Nephron (organoid): ENCODE measurements at regions not wholly inside any gene's neighbourhood (a gene's known extent, or its start where the extent isn't known, plus 50 kb on each side); places are given as distances from the start of the nearest gene placed in this dataset.

Source experiments
- H3K27ac Mint-ChIP-seq, 3 experiments: 2 replicates each; pipeline ENCODE4 v1.8.0; 2020; ENCODE audit warnings: mixed read lengths in 3 of 3, mild to moderate bottlenecking in 2 of 3, moderate library complexity in 1 of 3
- H3K27me3 Mint-ChIP-seq: 2 replicates; pipeline ENCODE4 v1.8.0; 2021; ENCODE audit warnings: low read depth, mild to moderate bottlenecking, moderate library complexity, mixed read lengths
- H3K36me3 Mint-ChIP-seq: 2 replicates; pipeline ENCODE4 v1.8.0; 2020; ENCODE audit warnings: low read depth, mixed read lengths
- H3K4me1 Mint-ChIP-seq: 2 replicates; pipeline ENCODE4 v1.8.0; 2020; ENCODE audit warnings: mixed read lengths
- H3K4me3 Mint-ChIP-seq, 3 experiments: 2 replicates each; pipeline ENCODE4 v1.8.0; 2020; ENCODE audit warnings: mild to moderate bottlenecking in 3 of 3, mixed read lengths in 3 of 3, moderate library complexity in 2 of 3
- H3K9me3 Mint-ChIP-seq: 2 replicates; pipeline ENCODE4 v1.8.0; 2020; ENCODE audit warnings: mixed read lengths
- CTCF ChIP-seq, 3 experiments: fragments of 200-600 bp; sonication (generic); IDR thresholded peaks; one replicate each; pipeline ENCODE4 v1.5.0; 2021; ENCODE audit warnings: antibody characterized with exemption in 3 of 3; ENCODE audit not compliant: unreplicated experiment in 3 of 3

GRCh38 chr2:217695033-217695520 lies 307.7 kb downstream of the TNS1 start:
- peaks cover 14% of the 10 kb centered on the region for H3K4me1 Mint-ChIP-seq

GRCh38 chr2:217694291-217694690 lies 308.5 kb downstream of the TNS1 start:
- Mint-ChIP-seq H3K9me3 (peaks cover 7% of the 10 kb centered on the region), H3K36me3 (no peaks in the 10 kb centered on the region), H3K27me3 (no peaks in the 10 kb centered on the region), H3K4me1 (peaks cover 10% of the 10 kb centered on the region), H3K4me3 (no peak overlapping the region), H3K27ac (no peak overlapping the region)
- no peak for TF ChIP-seq CTCF (IDR thresholded peaks at IDR 0.05; ENCODE audit: unreplicated experiment in 3 of 3)

More at GRCh38 chr2:217695033-217695520, 307.7 kb downstream of the TNS1 start:
- Mint-ChIP-seq H3K4me3 (no peak overlapping the region), H3K36me3 (no peaks in the 10 kb centered on the region), H3K9me3 (peaks cover 7% of the 10 kb centered on the region), H3K27me3 (no peaks in the 10 kb centered on the region), H3K27ac (no peak overlapping the region)
- TF ChIP-seq CTCF (IDR thresholded peaks at IDR 0.05; ENCODE audit: unreplicated experiment in 3 of 3), result no peak

GRCh38 chr2:217693363-217693762 lies 309.4 kb downstream of the TNS1 start:
- TF ChIP-seq CTCF (IDR thresholded peaks at IDR 0.05; ENCODE audit: unreplicated experiment in 3 of 3), result no peak
- peaks cover 7% of the 10 kb centered on the region for H3K9me3 Mint-ChIP-seq
- no peaks in the 10 kb centered on the region for H3K27me3 Mint-ChIP-seq
- H3K36me3 Mint-ChIP-seq, result no peaks in the 10 kb centered on the region
- no peak overlapping the region for H3K4me3 Mint-ChIP-seq
- H3K27ac Mint-ChIP-seq, result no peak overlapping the region
- peaks cover 11% of the 10 kb centered on the region for H3K4me1 Mint-ChIP-seq

- Mint-ChIP-seq H3K4me3 (no peak overlapping the region), H3K27me3 (no peaks in the 10 kb centered on the region), H3K27ac (no peak overlapping the region), H3K9me3 (peaks cover 7% of the 10 kb centered on the region), H3K4me1 (peaks cover 11% of the 10 kb centered on the region), H3K36me3 (no peaks in the 10 kb centered on the region)
- TF ChIP-seq CTCF (IDR thresholded peaks at IDR 0.05; ENCODE audit: unreplicated experiment in 3 of 3), result no peak
These were observed 310.7 kb downstream of the TNS1 start for GRCh38 chr2:217691920-217692666.

- no peak for TF ChIP-seq CTCF (IDR thresholded peaks at IDR 0.05; ENCODE audit: unreplicated experiment in 3 of 3)
- Mint-ChIP-seq H3K4me1 (peaks cover 12% of the 10 kb centered on the region), H3K4me3 (no peak overlapping the region), H3K27ac (no peak overlapping the region), H3K9me3 (peaks cover 7% of the 10 kb centered on the region), H3K36me3 (no peaks in the 10 kb centered on the region), H3K27me3 (no peaks in the 10 kb centered on the region)
These were observed 311.3 kb downstream of the TNS1 start for GRCh38 chr2:217691516-217691915.

- peaks cover 30% of the 10 kb centered on the region for H3K4me1 Mint-ChIP-seq
- H3K36me3 Mint-ChIP-seq, result no peaks in the 10 kb centered on the region
- peak overlapping the region in 2 of 3 experiments; percentile 21 to 38 for H3K27ac Mint-ChIP-seq
- TF ChIP-seq CTCF (IDR thresholded peaks at IDR 0.05; ENCODE audit: unreplicated experiment in 3 of 3), result no peak
- no peak overlapping the region for H3K4me3 Mint-ChIP-seq
- H3K9me3 Mint-ChIP-seq, result peaks cover 9% of the 10 kb centered on the region
- H3K27me3 Mint-ChIP-seq, result no peaks in the 10 kb centered on the region
These were observed 313.7 kb downstream of the TNS1 start for GRCh38 chr2:217689053-217689452.
